Choroid plexus epithelial cell (primary cell): ENCODE measurements at regions not wholly inside any gene's neighbourhood (a gene's known extent, or its start where the extent isn't known, plus 50 kb on each side); places are given as distances from the start of the nearest gene placed in this dataset.

ENCODE experiments used
- DNase-seq: peaks from one replicate; pipeline ENCODE4 v3.0.0-alpha.2; 2010; ENCODE audit warnings: low read depth
- H3K4me3 ChIP-seq: 2 replicates; pipeline ENCODE4 v1.5.1; 2011; ENCODE audit warnings: low read depth, mild to moderate bottlenecking, control low read depth, low read length, moderate library complexity
- TF ChIP-seq, protein P1 (sequence below): conservative IDR thresholded peaks from 2 replicates; pipeline ENCODE4 v1.5.1; 2011; ENCODE audit warnings: low read depth, mild to moderate bottlenecking, control low read depth, inconsistent platforms, low read length, moderate library complexity

DNA sequence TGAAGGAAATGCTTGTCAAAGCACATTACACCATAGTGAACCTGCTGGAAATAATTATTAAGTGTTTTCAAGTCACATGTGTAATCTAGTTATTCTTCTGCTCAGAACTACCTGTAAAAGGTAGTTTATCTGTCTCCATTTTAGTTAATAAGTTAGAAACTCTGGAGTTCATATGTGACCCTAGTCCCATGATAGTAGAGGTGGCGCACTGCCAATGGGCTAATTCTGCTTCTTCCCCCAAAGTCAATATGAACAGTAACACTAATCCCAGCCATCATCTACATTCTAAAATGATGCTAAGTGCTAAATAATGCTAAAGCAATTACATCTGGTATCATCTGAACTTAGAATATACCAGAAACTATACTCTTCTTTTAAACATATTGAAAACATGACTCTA lies 361.0 kb upstream of the NECTIN3 start:
- TF ChIP-seq, protein P1, sequence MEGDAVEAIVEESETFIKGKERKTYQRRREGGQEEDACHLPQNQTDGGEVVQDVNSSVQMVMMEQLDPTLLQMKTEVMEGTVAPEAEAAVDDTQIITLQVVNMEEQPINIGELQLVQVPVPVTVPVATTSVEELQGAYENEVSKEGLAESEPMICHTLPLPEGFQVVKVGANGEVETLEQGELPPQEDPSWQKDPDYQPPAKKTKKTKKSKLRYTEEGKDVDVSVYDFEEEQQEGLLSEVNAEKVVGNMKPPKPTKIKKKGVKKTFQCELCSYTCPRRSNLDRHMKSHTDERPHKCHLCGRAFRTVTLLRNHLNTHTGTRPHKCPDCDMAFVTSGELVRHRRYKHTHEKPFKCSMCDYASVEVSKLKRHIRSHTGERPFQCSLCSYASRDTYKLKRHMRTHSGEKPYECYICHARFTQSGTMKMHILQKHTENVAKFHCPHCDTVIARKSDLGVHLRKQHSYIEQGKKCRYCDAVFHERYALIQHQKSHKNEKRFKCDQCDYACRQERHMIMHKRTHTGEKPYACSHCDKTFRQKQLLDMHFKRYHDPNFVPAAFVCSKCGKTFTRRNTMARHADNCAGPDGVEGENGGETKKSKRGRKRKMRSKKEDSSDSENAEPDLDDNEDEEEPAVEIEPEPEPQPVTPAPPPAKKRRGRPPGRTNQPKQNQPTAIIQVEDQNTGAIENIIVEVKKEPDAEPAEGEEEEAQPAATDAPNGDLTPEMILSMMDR = no peak
- H3K4me3 ChIP-seq = no peak overlapping the region
- no peak for DNase-seq

DNA sequence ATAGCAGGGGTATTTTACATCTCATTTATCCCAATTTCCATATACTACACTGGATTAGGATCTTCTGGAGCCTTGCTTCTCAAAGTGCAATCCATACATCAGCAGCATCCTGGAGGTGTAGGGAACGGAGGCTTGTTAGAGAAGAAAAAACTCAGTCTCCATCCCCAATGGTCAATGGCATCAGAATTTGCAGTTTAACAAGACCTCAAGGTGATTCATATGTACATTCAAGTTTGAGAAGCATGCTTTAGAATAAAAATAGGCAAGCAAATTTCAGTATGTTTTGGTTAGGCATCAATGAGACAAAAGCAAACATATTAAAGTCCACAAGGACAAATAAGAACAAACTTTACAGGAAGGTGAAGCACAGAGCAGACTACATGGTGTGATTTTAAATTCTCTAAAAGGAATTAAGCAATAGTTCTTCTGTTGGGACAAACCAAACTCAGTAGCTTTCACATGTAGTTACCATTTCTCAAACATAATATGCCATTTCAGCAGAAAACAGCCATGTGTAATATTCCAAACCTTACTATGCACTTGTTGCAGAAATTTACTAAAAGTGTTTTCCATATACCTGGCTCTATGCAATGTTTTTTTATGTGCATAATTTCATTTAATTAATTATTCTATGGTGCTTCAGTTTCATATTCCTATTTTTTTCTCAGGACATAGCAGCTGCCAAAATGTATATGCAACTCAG lies 360.3 kb upstream of the NECTIN3 start:
- TF ChIP-seq, protein P1 = no peak
- H3K4me3 ChIP-seq = no peak overlapping the region
- DNase-seq = no peak

DNA sequence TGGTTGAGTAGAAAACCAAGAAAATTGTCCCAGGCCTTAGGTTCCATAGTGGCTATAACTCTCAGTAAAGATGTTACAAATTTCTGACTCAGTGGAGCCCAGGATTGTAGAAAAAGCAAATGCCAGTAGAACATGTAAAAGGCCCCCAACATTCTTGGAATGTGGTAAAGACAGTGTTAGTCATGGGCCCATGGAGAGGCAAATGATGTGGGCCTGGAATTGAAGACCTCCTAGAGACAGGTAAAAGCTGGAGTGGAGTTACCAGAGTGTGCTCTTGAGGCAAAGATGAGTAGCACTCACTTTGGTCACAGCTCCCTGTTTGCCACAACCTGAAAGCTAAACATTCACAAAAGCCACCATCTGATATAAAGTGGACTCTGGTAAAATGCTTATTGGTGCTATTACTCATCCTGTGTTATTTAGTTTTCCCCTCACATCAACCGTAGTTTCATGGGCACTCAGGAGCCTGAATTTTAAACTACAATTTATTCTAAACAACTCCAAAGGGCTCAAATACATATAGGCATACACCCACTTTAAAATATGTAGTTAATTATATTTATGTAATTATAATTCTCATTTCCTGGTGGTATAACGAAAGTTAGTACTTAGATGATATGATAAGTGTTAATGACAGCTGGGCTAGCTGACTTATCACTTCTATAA lies 359.6 kb upstream of the NECTIN3 start:
- TF ChIP-seq, protein P1 = no peak
- peak; percentile 10 for DNase-seq

DNA sequence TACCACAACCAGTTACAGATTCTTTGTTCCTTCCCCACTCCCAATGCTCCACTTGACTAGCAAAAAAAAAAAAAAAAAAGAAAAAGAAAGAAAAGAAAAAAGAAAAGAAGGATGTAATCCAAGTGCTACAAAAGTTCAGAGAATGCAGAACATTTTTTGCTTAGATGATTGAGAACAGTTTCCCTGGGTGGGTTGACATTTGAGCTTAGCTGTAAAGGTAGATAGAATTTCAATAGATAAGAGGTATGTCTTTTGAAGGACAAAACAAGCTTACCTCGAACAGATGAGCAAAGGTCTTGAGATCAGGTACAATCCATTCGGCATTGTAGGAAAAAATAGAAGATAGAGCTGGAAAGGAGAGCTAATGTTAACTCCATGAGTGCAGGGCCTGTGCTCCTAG lies 344.6 kb upstream of the NECTIN3 start:
- DNase-seq = no peak
- no peak overlapping the region for H3K4me3 ChIP-seq
- TF ChIP-seq, protein P1 = no peak

More for the DNA sequence above, 359.6 kb upstream of the NECTIN3 start:
- H3K4me3 ChIP-seq = no peak overlapping the region

DNA sequence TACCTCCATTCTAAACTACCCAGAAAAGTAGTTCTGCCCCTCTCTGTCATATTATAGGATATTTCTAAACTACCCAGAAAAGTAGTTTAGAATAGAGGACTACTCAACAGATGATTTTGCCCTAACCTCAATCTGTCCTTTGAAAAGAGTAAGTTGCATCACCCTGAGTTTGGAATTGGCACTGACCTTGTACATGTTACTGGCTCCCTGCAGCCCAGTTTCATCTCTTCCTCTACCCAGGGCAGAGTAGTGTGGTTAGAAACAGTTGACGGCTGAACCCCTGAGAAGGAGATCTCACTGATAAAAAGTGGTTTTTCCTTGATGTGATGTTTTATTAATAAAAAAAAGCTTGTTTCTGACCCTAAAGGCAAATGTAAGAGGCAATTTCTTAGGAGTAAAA lies 340.5 kb upstream of the NECTIN3 start:
- DNase-seq = peak; percentile 10
- no peak overlapping the region for H3K4me3 ChIP-seq
- TF ChIP-seq, protein P1 = no peak

DNA sequence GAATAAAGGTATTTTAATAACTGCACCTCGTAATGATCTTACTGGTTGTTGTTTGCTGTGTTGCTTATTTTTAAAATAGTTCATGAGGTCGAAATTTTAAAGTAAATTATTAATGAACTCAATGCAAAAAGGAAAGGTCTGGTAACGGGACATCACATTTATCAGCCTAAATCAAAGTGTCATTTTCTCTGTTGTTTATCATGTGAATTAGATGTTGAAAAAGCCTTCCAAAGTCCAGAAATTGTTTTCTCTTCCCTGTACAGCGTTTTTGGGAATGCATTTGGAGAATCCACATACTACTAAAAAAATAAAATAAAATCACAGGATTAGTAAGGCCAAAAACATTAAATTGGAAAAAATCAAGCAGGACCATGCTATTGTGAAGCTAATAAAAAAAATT lies 339.2 kb upstream of the NECTIN3 start:
- H3K4me3 ChIP-seq = no peak overlapping the region
- TF ChIP-seq, protein P1 = no peak
- DNase-seq = no peak

DNA sequence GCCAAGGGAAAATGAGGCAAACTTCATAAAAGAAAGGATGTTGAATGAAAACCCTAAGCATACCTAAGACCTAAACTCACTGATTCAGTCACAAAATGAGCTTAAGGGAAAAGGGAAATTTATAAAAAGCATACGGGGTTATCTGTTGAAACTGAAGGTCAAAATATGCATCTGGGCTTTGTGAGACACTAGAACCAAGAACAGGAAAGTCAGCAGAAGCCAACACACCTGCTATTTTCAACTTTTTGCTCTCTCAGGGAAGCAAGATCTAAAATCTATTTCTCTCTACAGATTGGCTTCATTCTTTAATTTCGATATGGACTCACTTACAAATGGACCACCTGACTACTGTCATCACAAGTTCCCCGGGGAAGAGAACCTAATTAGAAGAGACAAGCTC lies 338.6 kb upstream of the NECTIN3 start:
- H3K4me3 ChIP-seq = no peak overlapping the region
- DNase-seq = no peak
- TF ChIP-seq, protein P1 = no peak
